Liver (tissue), 8 donors: ENCODE measurements at regions not wholly inside any gene's neighbourhood (a gene's known extent, or its start where the extent isn't known, plus 50 kb on each side); places are given as distances from the start of the nearest gene placed in this dataset.
A peak's percentile ranks its signal among the peaks of the same experiment; 100 is the strongest.

Experiments
- DNase-seq: peaks from one replicate; pipeline ENCODE4 v3.0.0-alpha.2; 2017; ENCODE audit warnings: low spot score
- H3K27ac ChIP-seq, 2 donors: one replicate each; pipeline ENCODE4 v1.7.0; 2013; ENCODE audit warnings: inconsistent platforms in 2 of 2, low read length in 2 of 2, control low read depth in 1 of 2, low read depth in 1 of 2, mild to moderate bottlenecking in 1 of 2
- H3K27me3 ChIP-seq, 4 donors: one replicate each; pipeline versions ENCODE4 v1.6.1 to v1.7.0; 2013; ENCODE audit warnings: low read length in 3 of 4, inconsistent platforms in 1 of 4, mild to moderate bottlenecking in 1 of 4, moderate library complexity in 1 of 4; ENCODE audit not compliant: control insufficient read depth in 4 of 4, insufficient read depth in 4 of 4
- H3K36me3 ChIP-seq, 4 donors: one replicate each; pipeline versions ENCODE4 v1.6.1 to v1.7.0; 2013; ENCODE audit warnings: low read length in 3 of 4, mild to moderate bottlenecking in 3 of 4, low read depth in 1 of 4, moderate library complexity in 1 of 4; ENCODE audit not compliant: control insufficient read depth in 4 of 4, insufficient read depth in 3 of 4
- H3K4me1 ChIP-seq, 4 donors: one replicate each; pipeline versions ENCODE4 v1.6.1 to v1.7.0; 2013; ENCODE audit warnings: low read length in 3 of 4, mild to moderate bottlenecking in 3 of 4, moderate library complexity in 1 of 4; ENCODE audit not compliant: control insufficient read depth in 4 of 4, insufficient read depth in 4 of 4
- H3K4me3 ChIP-seq, 3 donors: one replicate each; pipeline versions ENCODE4 v1.6.1 to v1.7.0; 2013; ENCODE audit warnings: low read length in 3 of 3, control low read depth in 1 of 3, low read depth in 1 of 3, mild to moderate bottlenecking in 1 of 3
- H3K9ac ChIP-seq, 2 donors: one replicate each; pipeline ENCODE4 v1.7.0; 2013; ENCODE audit warnings: low read length in 2 of 2, mild to moderate bottlenecking in 2 of 2, moderate library complexity in 2 of 2, control low read depth in 1 of 2, low read depth in 1 of 2
- H3K9me3 ChIP-seq, 4 donors: one replicate each; pipeline versions ENCODE4 v1.6.1 to v1.7.0; 2013; ENCODE audit warnings: low read length in 3 of 4; ENCODE audit not compliant: control insufficient read depth in 4 of 4
- ATF3 ChIP-seq: IDR thresholded peaks from 2 replicates; pipeline ENCODE4 v1.6.1; 2016; ENCODE audit warnings: antibody characterized with exemption
- CTCF ChIP-seq: fragments of 150-350 bp; IDR thresholded peaks from 2 replicates; pipeline ENCODE4 v1.5.1; 2017; ENCODE audit warnings: improper control_type of control experiment, low read depth, low read length; ENCODE audit not compliant: missing input control
- EGR1 ChIP-seq, 2 donors: IDR thresholded peaks; 2 replicates each; pipeline ENCODE4 v1.6.1; 2016 to 2018; ENCODE audit warnings: antibody characterized with exemption in 2 of 2, low read depth in 2 of 2
- FOXA2 ChIP-seq: IDR thresholded peaks from 2 replicates; pipeline ENCODE4 v1.6.1; 2016; ENCODE audit warnings: antibody characterized with exemption
- HNF4A ChIP-seq, 2 donors: conservative IDR thresholded peaks; 2 replicates each; pipeline ENCODE4 v1.6.1; 2016; ENCODE audit warnings: antibody characterized with exemption in 2 of 2, mild to moderate bottlenecking in 2 of 2
- HNF4G ChIP-seq: IDR thresholded peaks from 2 replicates; pipeline ENCODE4 v1.6.1; 2016; ENCODE audit warnings: antibody characterized with exemption
- MAX ChIP-seq: IDR thresholded peaks from 2 replicates; pipeline ENCODE4 v1.6.1; 2016; ENCODE audit warnings: antibody characterized with exemption
- NR2F2 ChIP-seq: IDR thresholded peaks from 2 replicates; pipeline ENCODE4 v1.6.1; 2016; ENCODE audit warnings: antibody characterized with exemption
- SP1 ChIP-seq: IDR thresholded peaks from 2 replicates; pipeline ENCODE4 v1.6.1; 2018; ENCODE audit warnings: antibody characterized with exemption, mild to moderate bottlenecking
- YY1 ChIP-seq: IDR thresholded peaks from 2 replicates; pipeline ENCODE4 v1.6.1; 2016; ENCODE audit warnings: antibody characterized with exemption, mild to moderate bottlenecking
- ZBTB33 ChIP-seq: IDR thresholded peaks from 2 replicates; pipeline ENCODE4 v1.6.1; 2016; ENCODE audit warnings: antibody characterized with exemption
- WGBS: extraction: QIAGEN DNeasy Blood & Tissue Kit; methylation state at CpG from one replicate; pipeline ENCODE4 v1.1.7; 2013; 5-methylcytosine and 5-hydroxymethylcytosine counted together
- donor health status: healthy.
- donor health status: healthy.
- donor health status: healthy.
- donor health status: healthy.
- donor health status: healthy.

GRCh38 chrX:128754130-128754529 lies 701.9 kb upstream of the ACTRT1 start:
- H3K4me3 ChIP-seq = no peak overlapping the region
- peaks cover 0 to 4% (median 0%) of the 10 kb centered on the region in 4 donors for H3K4me1 ChIP-seq
- TF ChIP-seq HNF4A (conservative IDR thresholded peaks at IDR 0.05) (peak in 1 of 2 donors; percentile 4), CTCF (no peak)
- no peak for DNase-seq
- no peaks in the 10 kb centered on the region for H3K36me3 ChIP-seq
- no peaks in the 10 kb centered on the region for H3K9me3 ChIP-seq
- H3K9ac ChIP-seq = no peak overlapping the region
- no peak overlapping the region for H3K27ac ChIP-seq
- no peaks in the 10 kb centered on the region for H3K27me3 ChIP-seq

GRCh38 chrX:128739539-128739938 lies 687.3 kb upstream of the ACTRT1 start:
- no peak overlapping the region for H3K4me3 ChIP-seq
- no peak overlapping the region for H3K27ac ChIP-seq
- H3K9ac ChIP-seq = no peak overlapping the region
- WGBS = 28% methylated on average over 1 of the region's 1 CpG
- no peaks in the 10 kb centered on the region for H3K4me1 ChIP-seq
- DNase-seq = no peak
- H3K9me3 ChIP-seq = no peaks in the 10 kb centered on the region
- no peaks in the 10 kb centered on the region for H3K27me3 ChIP-seq
- no peaks in the 10 kb centered on the region for H3K36me3 ChIP-seq
- TF ChIP-seq HNF4G (no peak), EGR1 (IDR thresholded peaks at IDR 0.05; ENCODE audit: low read depth in 2 of 2) (no peak), NR2F2 (no peak), SP1 (no peak), ATF3 (no peak), YY1 (no peak), FOXA2 (no peak)

- Histone ChIP-seq H3K9me3 (no peaks in the 10 kb centered on the region), H3K4me3 (no peak overlapping the region), H3K9ac (no peak overlapping the region), H3K36me3 (no peaks in the 10 kb centered on the region), H3K27me3 (no peaks in the 10 kb centered on the region), H3K27ac (no peak overlapping the region), H3K4me1 (no peaks in the 10 kb centered on the region)
- DNase-seq = no peak
- 86% methylated on average over 1 of the region's 1 CpG for WGBS
- TF ChIP-seq NR2F2 (no peak), ZBTB33 (no peak), FOXA2 (no peak), MAX (no peak)
These were observed 676.7 kb upstream of the ACTRT1 start for GRCh38 chrX:128728943-128729342.
